ENCODE measurements at regions not wholly inside any gene's neighbourhood (a gene's known extent, or its start where the extent isn't known, plus 50 kb on each side); places are given as distances from the start of the nearest gene placed in this dataset.
A peak's percentile ranks its signal among the peaks of the same experiment; 100 is the strongest.
"Not testable (repeated sequence)": the region's sequence is repeated elsewhere in the genome, so short reads cannot be mapped to it uniquely, and the experiment has no call there.

- Mint-ChIP-seq H3K36me3 (ENCODE audit: insufficient read depth, unreplicated experiment) (no peaks in the 10 kb centered on the region), H3K4me1 (ENCODE audit: low read depth, unreplicated experiment) (peaks cover 24% of the 10 kb centered on the region), H3K27me3 (ENCODE audit: unreplicated experiment) (no peaks in the 10 kb centered on the region), H3K4me3 (ENCODE audit: low read depth, unreplicated experiment) (no peak overlapping the region), H3K27ac (ENCODE audit: unreplicated experiment) (peak overlapping the region; percentile 82), H3K9me3 (ENCODE audit: low read depth, unreplicated experiment) (no peaks in the 10 kb centered on the region)
- DNase-seq, result no peak
- CTCF ChIA-PET, result interaction anchor here (0.8 kb wide), 1 partner anchor 474 kb away, joined by 3 read pairs; no protein-coding TSS in a partner anchor
- BruUV-seq (replicated peaks), result no TSS peak
- intact Hi-C loops (cut with micrococcal nuclease; ENCODE audit: unreplicated experiment), result no loop called here
- TF ChIP-seq CTCF (IDR thresholded peaks at IDR 0.05; ENCODE audit: unreplicated experiment), result no peak
Measured at GRCh38 chr5:106399391-106399790, 1271.3 kb downstream of the EFNA5 start.

GRCh38 chr5:106397700-106398099 lies 1273.0 kb downstream of the EFNA5 start:
- peak; percentile 65 for DNase-seq
- intact Hi-C loops (cut with micrococcal nuclease; ENCODE audit: unreplicated experiment), result no loop called here
- BruUV-seq (replicated peaks), result no TSS peak
- no peak for TF ChIP-seq CTCF (IDR thresholded peaks at IDR 0.05; ENCODE audit: unreplicated experiment)
- Mint-ChIP-seq H3K36me3 (ENCODE audit: insufficient read depth, unreplicated experiment) (no peaks in the 10 kb centered on the region), H3K27me3 (ENCODE audit: unreplicated experiment) (no peaks in the 10 kb centered on the region), H3K27ac (ENCODE audit: unreplicated experiment) (peak overlapping the region; percentile 3), H3K9me3 (ENCODE audit: low read depth, unreplicated experiment) (no peaks in the 10 kb centered on the region), H3K4me3 (ENCODE audit: low read depth, unreplicated experiment) (no peak overlapping the region), H3K4me1 (ENCODE audit: low read depth, unreplicated experiment) (peaks cover 24% of the 10 kb centered on the region)
- CTCF ChIA-PET, result interaction anchor here (1.2 kb wide), 1 partner anchor 57 kb away, joined by 3 read pairs; no protein-coding TSS in a partner anchor

GRCh38 chr5:106393276-106393675 lies 1277.5 kb downstream of the EFNA5 start:
- CTCF ChIA-PET, result no interaction called here
- DNase-seq, result no peak
- Mint-ChIP-seq H3K4me3 (ENCODE audit: low read depth, unreplicated experiment) (no peak overlapping the region), H3K27me3 (ENCODE audit: unreplicated experiment) (no peaks in the 10 kb centered on the region), H3K4me1 (ENCODE audit: low read depth, unreplicated experiment) (peaks cover 11% of the 10 kb centered on the region), H3K27ac (ENCODE audit: unreplicated experiment) (no peak overlapping the region), H3K9me3 (ENCODE audit: low read depth, unreplicated experiment) (no peaks in the 10 kb centered on the region), H3K36me3 (ENCODE audit: insufficient read depth, unreplicated experiment) (no peaks in the 10 kb centered on the region)
- BruUV-seq (replicated peaks), result no TSS peak
- intact Hi-C loops (cut with micrococcal nuclease; ENCODE audit: unreplicated experiment), result no loop called here
- TF ChIP-seq CTCF (IDR thresholded peaks at IDR 0.05; ENCODE audit: unreplicated experiment), result no peak

GRCh38 chr5:106392766-106393165 lies 1278.0 kb downstream of the EFNA5 start:
- no peak overlapping the region for H3K27ac Mint-ChIP-seq (ENCODE audit: unreplicated experiment)
- peaks cover 11% of the 10 kb centered on the region for H3K4me1 Mint-ChIP-seq (ENCODE audit: low read depth, unreplicated experiment)
- H3K36me3 Mint-ChIP-seq (ENCODE audit: insufficient read depth, unreplicated experiment), result no peaks in the 10 kb centered on the region
- H3K9me3 Mint-ChIP-seq (ENCODE audit: low read depth, unreplicated experiment), result no peaks in the 10 kb centered on the region
- H3K27me3 Mint-ChIP-seq (ENCODE audit: unreplicated experiment), result no peaks in the 10 kb centered on the region
- no peak for TF ChIP-seq CTCF (IDR thresholded peaks at IDR 0.05; ENCODE audit: unreplicated experiment)
- no TSS peak for BruUV-seq (replicated peaks)
- CTCF ChIA-PET, result no interaction called here
- no peak for DNase-seq
- no peak overlapping the region for H3K4me3 Mint-ChIP-seq (ENCODE audit: low read depth, unreplicated experiment)
- intact Hi-C loops (cut with micrococcal nuclease; ENCODE audit: unreplicated experiment), result no loop called here

- not testable (repeated sequence) for H3K27me3 Mint-ChIP-seq (ENCODE audit: unreplicated experiment)
Measured at GRCh38 chr5:106387767-106388166, 1283.0 kb downstream of the EFNA5 start.

More at GRCh38 chr5:106387767-106388166, 1283.0 kb downstream of the EFNA5 start:
- CTCF ChIA-PET; intact Hi-C loops (cut with micrococcal nuclease; ENCODE audit: unreplicated experiment); H3K4me3 Mint-ChIP-seq (ENCODE audit: low read depth, unreplicated experiment); H3K9me3 Mint-ChIP-seq (ENCODE audit: low read depth, unreplicated experiment); BruUV-seq (replicated peaks); H3K4me1 Mint-ChIP-seq (ENCODE audit: low read depth, unreplicated experiment); H3K27ac Mint-ChIP-seq (ENCODE audit: unreplicated experiment); H3K36me3 Mint-ChIP-seq (ENCODE audit: insufficient read depth, unreplicated experiment); DNase-seq: not testable (repeated sequence)

Data from Calu3 (cell line).